ENCODE measurements at regions not wholly inside any gene's neighbourhood (a gene's known extent, or its start where the extent isn't known, plus 50 kb on each side); places are given as distances from the start of the nearest gene placed in this dataset.
"Not testable (repeated sequence)": the region's sequence is repeated elsewhere in the genome, so short reads cannot be mapped to it uniquely, and the experiment has no call there.

DNA sequence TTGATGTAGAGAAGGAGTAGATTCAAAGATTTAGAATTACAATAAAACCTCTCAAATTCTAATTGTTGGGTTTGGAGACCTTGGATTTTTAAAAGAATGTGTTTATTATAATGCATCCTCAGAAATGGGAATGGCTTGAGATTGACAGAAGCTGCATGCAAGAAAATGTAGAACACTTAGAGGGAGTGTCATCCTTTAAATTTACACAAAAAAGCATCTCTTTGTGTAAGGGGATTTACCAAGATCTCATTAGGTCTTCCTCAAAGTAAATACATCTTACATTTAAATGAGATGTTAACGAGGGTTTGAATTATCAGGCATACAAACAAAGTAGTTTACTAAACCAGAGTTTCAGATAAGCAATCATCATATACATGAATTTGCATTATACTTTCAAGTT lies 615.0 kb downstream of the FAM133A start:
- no peaks in the 10 kb centered on the region for H3K36me3 ChIP-seq
- no peak overlapping the region for H3K4me2 ChIP-seq
- TF ChIP-seq Cebpa-rat (IDR thresholded peaks at IDR 0.05): no peak
- H3K27ac ChIP-seq: no peak overlapping the region
- peaks cover 72% of the 10 kb centered on the region for H3K27me3 ChIP-seq
- no peak overlapping the region for H3K4me3 ChIP-seq
- peaks cover 11% of the 10 kb centered on the region for H3K4me1 ChIP-seq
- no peak overlapping the region for H3K9ac ChIP-seq
- peaks cover under 1% of the 10 kb centered on the region; the same call in 1 of the 2 replicates for H3K9me3 ChIP-seq
- no peaks in the 10 kb centered on the region for H4K20me1 ChIP-seq

DNA sequence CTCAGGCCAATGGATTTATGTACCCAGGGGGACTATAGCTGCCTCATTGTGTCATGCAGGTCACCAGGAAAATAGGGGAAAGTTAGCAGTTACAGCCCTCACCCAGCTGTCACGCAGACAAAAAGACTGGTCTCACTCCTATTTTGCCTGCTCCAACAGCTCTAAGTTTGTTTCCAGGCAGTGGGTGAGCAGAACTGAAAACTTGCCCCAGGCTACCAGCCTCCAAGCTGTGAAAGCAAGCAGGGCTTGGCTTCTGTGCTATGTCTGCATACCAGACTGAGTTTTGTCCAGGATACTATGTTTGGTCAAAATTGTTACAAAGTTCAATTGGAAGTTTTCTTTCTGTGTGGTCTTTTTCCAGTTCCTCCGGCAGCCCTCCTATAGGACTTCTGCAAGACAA lies 628.4 kb downstream of the FAM133A start:
- Histone ChIP-seq H3K27me3 (peaks cover 43% of the 10 kb centered on the region; the same call in 1 of the 2 replicates), H3K9ac (no peak overlapping the region), H3K9me3 (peaks cover 20% of the 10 kb centered on the region), H4K20me1 (no peaks in the 10 kb centered on the region), H3K36me3 (no peaks in the 10 kb centered on the region), H3K4me2 (no peak overlapping the region), H3K4me1 (no peaks in the 10 kb centered on the region), H3K27ac (no peak overlapping the region), H3K4me3 (no peak overlapping the region)
- TF ChIP-seq Cebpa-rat (IDR thresholded peaks at IDR 0.05): no peak

DNA sequence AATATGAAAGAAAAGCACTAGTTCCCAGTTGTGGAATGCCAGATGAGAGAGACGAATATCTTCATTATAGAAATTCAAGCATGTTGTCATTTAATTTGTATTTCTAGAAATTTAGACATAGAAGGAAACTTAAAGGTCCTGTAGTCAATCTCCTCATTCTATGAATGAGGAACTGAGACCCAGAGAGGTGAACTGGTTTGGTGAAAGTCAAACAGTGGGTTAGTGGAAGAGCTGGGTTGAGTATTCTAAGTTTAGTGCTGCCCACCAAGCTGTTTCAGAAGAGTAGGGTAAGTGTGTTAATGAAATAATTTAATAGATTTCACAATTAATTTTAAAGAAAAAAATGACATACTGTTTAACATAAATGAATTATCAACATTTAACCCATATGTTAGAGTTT lies 655.2 kb downstream of the FAM133A start:
- H3K4me3 ChIP-seq: no peak overlapping the region
- H3K36me3 ChIP-seq: no peaks in the 10 kb centered on the region
- no peak overlapping the region for H3K4me2 ChIP-seq
- no peak for TF ChIP-seq Cebpa-rat (IDR thresholded peaks at IDR 0.05)
- no peaks in the 10 kb centered on the region for H4K20me1 ChIP-seq
- no peaks in the 10 kb centered on the region for H3K4me1 ChIP-seq
- peaks cover under 1% of the 10 kb centered on the region; the same call in 1 of the 2 replicates for H3K9me3 ChIP-seq
- no peak overlapping the region for H3K9ac ChIP-seq
- peaks cover 17% of the 10 kb centered on the region for H3K27me3 ChIP-seq
- no peak overlapping the region for H3K27ac ChIP-seq

DNA sequence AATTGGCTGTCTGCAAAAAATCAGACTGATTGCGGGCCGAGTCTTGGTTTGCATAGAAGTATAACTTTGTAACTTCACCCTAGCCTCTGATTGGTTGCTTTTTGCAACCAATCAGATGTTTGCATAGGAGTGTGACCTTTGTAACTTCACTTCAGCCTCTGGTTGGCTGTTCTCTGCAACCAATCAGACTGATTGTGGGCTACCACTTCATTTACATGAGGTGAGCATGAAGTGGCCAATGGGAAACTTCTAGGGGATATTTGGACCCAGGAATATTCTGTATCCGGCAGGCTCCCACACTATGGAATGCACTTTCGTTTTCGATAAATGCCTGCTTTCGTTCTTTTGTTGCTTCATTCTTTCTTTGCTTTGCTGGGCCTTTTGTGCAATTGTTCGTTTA lies 667.7 kb downstream of the FAM133A start:
- H3K9me3 ChIP-seq, H3K4me3 ChIP-seq, H4K20me1 ChIP-seq, H3K4me2 ChIP-seq, H3K36me3 ChIP-seq, H3K9ac ChIP-seq, H3K4me1 ChIP-seq, H3K27ac ChIP-seq: not testable (repeated sequence)
- peaks cover 80% of the 10 kb centered on the region for H3K27me3 ChIP-seq

DNA sequence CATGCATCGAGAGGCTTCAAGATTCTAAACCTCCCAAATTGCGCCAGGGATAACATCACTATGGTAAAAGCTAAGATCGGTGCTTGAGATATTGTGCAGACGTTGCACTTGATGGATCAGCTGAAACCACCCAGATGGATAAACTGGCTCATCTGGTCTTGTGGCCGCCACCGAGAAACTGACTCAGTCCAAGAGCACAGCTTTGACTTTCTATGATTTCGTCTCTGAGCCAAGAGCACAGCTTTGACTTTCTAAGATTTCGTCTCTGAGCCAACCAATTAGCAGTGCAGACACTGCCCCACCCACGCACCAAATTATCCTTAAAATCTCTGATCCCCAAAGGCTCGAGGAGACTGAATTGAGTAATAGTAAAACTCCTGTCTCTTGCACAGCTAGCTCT lies 687.2 kb downstream of the FAM133A start:
- Histone ChIP-seq H3K27ac (no peak overlapping the region), H3K4me2 (no peak overlapping the region), H3K4me3 (no peak overlapping the region), H4K20me1 (no peaks in the 10 kb centered on the region), H3K4me1 (no peaks in the 10 kb centered on the region), H3K27me3 (peaks cover 64% of the 10 kb centered on the region), H3K9ac (no peak overlapping the region), H3K9me3 (no peaks in the 10 kb centered on the region), H3K36me3 (no peaks in the 10 kb centered on the region)
- no peak for TF ChIP-seq Cebpa-rat (IDR thresholded peaks at IDR 0.05)

DNA sequence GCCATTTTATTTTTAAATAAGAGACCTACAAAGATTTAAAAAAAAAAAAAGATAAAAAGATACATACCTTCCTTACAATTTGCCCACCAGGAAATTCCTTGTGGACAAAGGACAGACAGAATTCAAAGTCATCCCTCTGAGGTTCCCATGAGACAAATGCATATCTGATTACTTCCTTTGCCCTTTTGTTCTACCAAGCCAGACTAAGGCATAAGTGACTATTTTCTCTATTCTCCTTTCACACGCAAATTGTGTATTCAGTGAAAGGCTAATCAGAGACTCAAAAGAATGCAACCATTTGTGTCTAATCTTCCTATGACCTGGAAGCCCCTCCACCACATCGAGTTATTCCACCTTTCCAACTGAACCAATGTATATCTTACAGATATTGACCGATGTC lies 691.7 kb downstream of the FAM133A start:
- Histone ChIP-seq H3K9me3 (no peaks in the 10 kb centered on the region), H3K9ac (no peak overlapping the region), H3K27me3 (peaks cover 77% of the 10 kb centered on the region), H3K4me3 (no peak overlapping the region), H3K4me1 (no peaks in the 10 kb centered on the region), H3K4me2 (no peak overlapping the region), H3K36me3 (no peaks in the 10 kb centered on the region), H3K27ac (no peak overlapping the region), H4K20me1 (no peaks in the 10 kb centered on the region)
- TF ChIP-seq Cebpa-rat (IDR thresholded peaks at IDR 0.05): no peak

DNA sequence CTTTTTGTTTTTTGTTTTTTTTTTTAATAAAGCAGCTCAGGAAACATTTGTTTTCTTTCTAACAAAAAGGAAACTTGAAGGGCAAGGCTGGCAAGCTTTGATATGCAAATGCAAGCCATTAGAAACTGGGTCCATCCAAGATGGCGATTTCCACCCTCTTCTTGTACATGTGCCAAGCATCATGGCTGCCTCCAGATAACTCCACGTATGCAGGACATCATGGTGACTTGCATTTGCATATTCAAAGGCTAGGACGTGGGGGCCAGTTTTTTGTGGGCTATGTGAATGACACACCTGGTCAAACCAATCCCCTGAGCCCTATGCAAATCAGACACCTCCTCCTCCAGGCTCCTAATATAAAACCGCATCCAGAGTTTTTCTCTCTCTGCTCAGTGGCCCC lies 692.6 kb downstream of the FAM133A start:
- Histone ChIP-seq H3K4me1 (no peaks in the 10 kb centered on the region), H3K36me3 (no peaks in the 10 kb centered on the region), H3K4me3 (no peak overlapping the region), H3K27ac (no peak overlapping the region), H3K4me2 (no peak overlapping the region), H3K27me3 (peaks cover 68% of the 10 kb centered on the region), H3K9ac (no peak overlapping the region), H3K9me3 (no peaks in the 10 kb centered on the region), H4K20me1 (no peaks in the 10 kb centered on the region)
- no peak for TF ChIP-seq Cebpa-rat (IDR thresholded peaks at IDR 0.05)

DNA sequence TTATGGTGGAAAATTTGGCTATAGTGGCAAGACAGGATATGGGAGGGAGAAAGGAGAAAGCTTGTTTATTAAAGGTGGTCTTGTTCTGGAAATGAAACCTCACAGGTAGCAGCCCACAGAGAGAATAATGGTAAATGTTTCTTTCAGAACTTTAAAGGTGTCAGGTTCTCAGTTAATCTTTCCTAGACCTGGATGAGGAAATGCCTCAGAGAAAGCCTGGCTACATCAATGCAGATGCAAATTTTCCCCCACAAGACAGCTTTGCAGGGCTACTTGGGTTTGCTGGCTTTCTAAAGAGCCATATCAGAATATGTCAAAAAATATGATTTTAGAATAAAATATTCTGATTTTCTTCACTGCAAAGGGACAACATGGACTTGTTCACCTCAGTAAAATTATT lies 715.0 kb downstream of the FAM133A start:
- H4K20me1 ChIP-seq: no peaks in the 10 kb centered on the region
- no peaks in the 10 kb centered on the region for H3K36me3 ChIP-seq
- no peak overlapping the region for H3K9ac ChIP-seq
- no peak overlapping the region for H3K4me2 ChIP-seq
- peaks cover 9% of the 10 kb centered on the region; the same call in 1 of the 2 replicates for H3K9me3 ChIP-seq
- H3K4me3 ChIP-seq: no peak overlapping the region
- no peaks in the 10 kb centered on the region for H3K4me1 ChIP-seq
- H3K27me3 ChIP-seq: peaks cover 23% of the 10 kb centered on the region; the same call in 1 of the 2 replicates
- H3K27ac ChIP-seq: no peak overlapping the region
- no peak for TF ChIP-seq Cebpa-rat (IDR thresholded peaks at IDR 0.05)

DNA sequence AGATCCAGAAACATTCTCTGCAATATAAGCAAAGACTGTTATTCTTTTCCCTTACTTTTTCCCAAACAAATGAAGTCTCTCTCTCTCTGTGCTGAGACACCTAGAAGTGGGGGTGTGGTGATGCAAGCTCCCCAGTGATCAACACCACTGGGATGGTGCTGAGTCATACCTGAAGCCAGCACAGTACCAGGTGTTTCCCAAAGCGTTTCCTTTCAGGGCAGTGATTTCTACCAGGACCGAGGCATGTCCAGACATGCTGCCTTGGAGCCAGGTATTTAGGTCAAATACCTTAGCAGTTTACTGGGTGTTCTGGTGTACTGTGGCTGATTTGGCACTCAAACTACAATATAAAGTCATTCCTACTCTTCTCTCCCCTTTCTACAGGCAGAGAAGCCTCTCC lies 726.5 kb downstream of the FAM133A start:
- no peaks in the 10 kb centered on the region for H3K4me1 ChIP-seq
- no peaks in the 10 kb centered on the region for H3K36me3 ChIP-seq
- H4K20me1 ChIP-seq: no peaks in the 10 kb centered on the region
- H3K9ac ChIP-seq: no peak overlapping the region
- no peak overlapping the region for H3K4me3 ChIP-seq
- H3K9me3 ChIP-seq: peaks cover 9% of the 10 kb centered on the region; the same call in 1 of the 2 replicates
- TF ChIP-seq Cebpa-rat (IDR thresholded peaks at IDR 0.05): no peak
- peaks cover 47% of the 10 kb centered on the region for H3K27me3 ChIP-seq
- no peak overlapping the region for H3K27ac ChIP-seq
- no peak overlapping the region for H3K4me2 ChIP-seq

DNA sequence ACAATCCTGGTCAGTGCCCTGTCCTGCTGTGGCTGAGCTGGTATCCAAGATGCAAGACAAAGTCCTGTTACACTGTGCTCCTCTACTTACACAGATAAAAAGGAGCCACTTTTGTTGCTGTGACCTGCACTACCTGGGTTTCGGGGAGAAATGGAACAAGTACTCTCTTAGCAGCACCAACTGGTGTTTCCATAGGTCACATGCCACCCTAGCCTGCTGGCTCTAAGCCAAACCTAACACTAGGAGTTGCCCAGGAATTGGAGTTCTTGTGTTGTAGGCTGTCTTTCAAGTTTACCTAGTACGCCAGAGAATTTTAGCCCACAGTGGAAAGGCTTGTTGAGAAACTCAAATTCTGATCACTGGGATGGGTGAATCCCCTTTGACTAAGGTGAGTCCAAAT lies 727.4 kb downstream of the FAM133A start:
- H3K4me1 ChIP-seq: no peaks in the 10 kb centered on the region
- peaks cover 55% of the 10 kb centered on the region for H3K27me3 ChIP-seq
- TF ChIP-seq Cebpa-rat (IDR thresholded peaks at IDR 0.05): no peak
- H3K27ac ChIP-seq: no peak overlapping the region
- H3K9me3 ChIP-seq: peaks cover 9% of the 10 kb centered on the region; the same call in 1 of the 2 replicates
- H3K9ac ChIP-seq: no peak overlapping the region
- H3K36me3 ChIP-seq: no peaks in the 10 kb centered on the region
- H3K4me2 ChIP-seq: no peak overlapping the region
- H4K20me1 ChIP-seq: no peaks in the 10 kb centered on the region
- H3K4me3 ChIP-seq: no peak overlapping the region

DNA sequence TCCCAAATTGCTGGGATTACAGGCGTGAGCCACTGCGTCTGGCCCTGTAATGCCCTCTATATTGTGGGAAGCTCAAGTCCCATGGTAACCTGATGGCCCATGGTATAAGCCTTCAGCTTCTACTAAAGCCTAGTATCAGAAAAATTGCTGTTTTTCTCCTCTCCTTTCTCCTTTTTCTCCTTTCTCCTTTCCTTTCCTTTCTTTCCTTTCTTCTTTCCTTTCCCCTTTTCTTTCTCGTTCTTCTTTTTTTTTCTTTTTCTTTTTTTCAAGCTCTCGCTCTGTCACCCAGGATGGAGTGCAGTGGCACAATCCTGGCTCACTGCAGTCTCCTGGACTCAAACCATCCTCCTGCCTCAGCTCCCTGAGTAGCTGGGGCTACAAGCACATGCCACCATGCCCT lies 740.7 kb downstream of the FAM133A start:
- no peak overlapping the region for H3K9ac ChIP-seq
- TF ChIP-seq Cebpa-rat (IDR thresholded peaks at IDR 0.05): no peak
- peaks cover 60% of the 10 kb centered on the region for H3K27me3 ChIP-seq
- no peaks in the 10 kb centered on the region for H3K4me1 ChIP-seq
- H3K36me3 ChIP-seq: no peaks in the 10 kb centered on the region
- no peak overlapping the region for H3K4me2 ChIP-seq
- H4K20me1 ChIP-seq: no peaks in the 10 kb centered on the region; the same call in 1 of the 2 replicates
- H3K4me3 ChIP-seq: no peak overlapping the region
- H3K9me3 ChIP-seq: no peaks in the 10 kb centered on the region
- H3K27ac ChIP-seq: no peak overlapping the region

All from BLaER1 (cell line).